ENCODE measurements at regions not wholly inside any gene's neighbourhood (a gene's known extent, or its start where the extent isn't known, plus 50 kb on each side); places are given as distances from the start of the nearest gene placed in this dataset.
A peak's percentile ranks its signal among the peaks of the same experiment; 100 is the strongest.

DNA sequence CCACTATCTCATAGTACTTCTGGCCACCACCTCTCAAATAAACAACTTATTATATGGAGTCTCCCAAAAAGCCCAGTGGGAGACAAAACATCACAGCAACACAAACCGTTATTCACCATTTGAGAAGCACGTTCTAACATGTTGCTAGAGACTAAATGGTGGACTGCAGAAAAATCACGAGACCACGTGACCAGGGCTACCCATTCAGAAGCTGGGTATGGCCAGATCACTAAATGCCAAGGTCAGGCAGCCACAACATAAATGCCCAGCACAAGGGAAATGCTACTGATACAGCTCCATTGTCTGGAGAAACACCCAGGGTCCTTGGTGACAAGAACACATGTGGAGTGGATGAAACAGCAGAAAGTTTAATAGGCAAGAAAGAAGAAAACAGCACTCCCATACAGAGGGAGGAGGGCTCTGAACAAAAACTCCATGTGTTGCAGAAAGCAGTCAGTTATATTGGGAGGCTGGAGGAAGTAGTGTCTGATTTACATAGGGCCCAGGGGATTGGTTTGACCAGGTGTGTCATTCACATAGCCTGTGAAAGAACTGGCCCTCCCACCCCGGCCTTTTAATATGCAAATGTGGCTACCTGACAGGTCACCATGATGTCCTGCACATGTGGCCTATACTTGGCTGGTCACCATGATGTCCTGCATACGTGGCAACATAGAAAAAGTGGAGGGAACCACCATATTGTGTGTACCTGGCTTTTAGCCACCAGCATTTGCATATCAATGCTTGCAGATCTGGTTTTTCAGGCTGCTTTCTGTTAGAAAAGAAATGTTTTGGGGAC is 97.2 kb downstream of the TRIM36 start:
- Histone ChIP-seq H3K4me3 (no peak overlapping the region), H3K4me2 (ENCODE audit: insufficient read depth, low read length) (no peak overlapping the region), H3K9me1 (ENCODE audit: control insufficient read depth, insufficient read depth, low read length) (no peaks in the 10 kb centered on the region), H3K9me3 (replicated peaks; ENCODE audit: control insufficient read depth, insufficient read depth, low read depth, low read length) (no peaks in the 10 kb centered on the region), H3K4me1 (replicated peaks in 1 of 2; ENCODE audit: control insufficient read depth in 2 of 2, insufficient read depth in 2 of 2, low read length in 2 of 2) (no peaks in the 10 kb centered on the region), H4K20me1 (replicated peaks; ENCODE audit: control insufficient read depth, insufficient read depth, low read length) (no peaks in the 10 kb centered on the region), H3K9ac (ENCODE audit: insufficient read depth in 1 of 2, low read depth in 2 of 2, low read length in 2 of 2) (no peak overlapping the region), H3K27me3 (ENCODE audit: control insufficient read depth in 2 of 2, insufficient read depth in 2 of 2, low read length in 2 of 2) (no peaks in the 10 kb centered on the region), H3K27ac (ENCODE audit: extremely low read depth, low read depth, low read length) (no peak overlapping the region), H3K79me2 (ENCODE audit: control insufficient read depth, insufficient read depth, low read length) (no peaks in the 10 kb centered on the region), H2AFZ (ENCODE audit: low read depth, low read length) (no peak overlapping the region), H3K36me3 (ENCODE audit: control insufficient read depth, insufficient read depth, low read length) (no peaks in the 10 kb centered on the region)
- intact Hi-C loops (cut with micrococcal nuclease), result no loop called here
- ATAC-seq (no peak), FAIRE-seq (no peak), DNase-seq (ENCODE audit: extremely low read depth in 1 of 4, low spot score in 3 of 4) (no peak)
- in situ Hi-C loops (cut with MboI), result no loop called here
- ChIA-PET POLR2A (no interaction called here), CTCF (ENCODE audit: low intra/inter-chr PET ratio) (no interaction called here)
- 0% methylated on average over 6 of the region's 6 CpGs for WGBS (ENCODE audit: insufficient coverage, low coverage, missing lambda C conversion rate)
- TF ChIP-seq NCOA2 (IDR thresholded peaks at IDR 0.05; ENCODE audit: partially characterized antibody in 2 of 2) (no peak), RAD51 (IDR thresholded peaks at IDR 0.05; ENCODE audit: borderline replicate concordance, low read depth) (peak; percentile 52; the same call in 1 of the 2 replicates), CBFA2T2 (conservative IDR thresholded peaks at IDR 0.05) (0 out of 2 replicates have a peak, but pooled peaks have one; percentile 7)
- TF ChIP-seq, protein P1, sequence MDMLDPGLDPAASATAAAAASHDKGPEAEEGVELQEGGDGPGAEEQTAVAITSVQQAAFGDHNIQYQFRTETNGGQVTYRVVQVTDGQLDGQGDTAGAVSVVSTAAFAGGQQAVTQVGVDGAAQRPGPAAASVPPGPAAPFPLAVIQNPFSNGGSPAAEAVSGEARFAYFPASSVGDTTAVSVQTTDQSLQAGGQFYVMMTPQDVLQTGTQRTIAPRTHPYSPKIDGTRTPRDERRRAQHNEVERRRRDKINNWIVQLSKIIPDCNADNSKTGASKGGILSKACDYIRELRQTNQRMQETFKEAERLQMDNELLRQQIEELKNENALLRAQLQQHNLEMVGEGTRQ (CRISPR knock-in tag; IDR thresholded peaks at IDR 0.05), result peak; percentile 38; the same call in 1 of the 2 replicates
- TF ChIP-seq, protein P2, sequence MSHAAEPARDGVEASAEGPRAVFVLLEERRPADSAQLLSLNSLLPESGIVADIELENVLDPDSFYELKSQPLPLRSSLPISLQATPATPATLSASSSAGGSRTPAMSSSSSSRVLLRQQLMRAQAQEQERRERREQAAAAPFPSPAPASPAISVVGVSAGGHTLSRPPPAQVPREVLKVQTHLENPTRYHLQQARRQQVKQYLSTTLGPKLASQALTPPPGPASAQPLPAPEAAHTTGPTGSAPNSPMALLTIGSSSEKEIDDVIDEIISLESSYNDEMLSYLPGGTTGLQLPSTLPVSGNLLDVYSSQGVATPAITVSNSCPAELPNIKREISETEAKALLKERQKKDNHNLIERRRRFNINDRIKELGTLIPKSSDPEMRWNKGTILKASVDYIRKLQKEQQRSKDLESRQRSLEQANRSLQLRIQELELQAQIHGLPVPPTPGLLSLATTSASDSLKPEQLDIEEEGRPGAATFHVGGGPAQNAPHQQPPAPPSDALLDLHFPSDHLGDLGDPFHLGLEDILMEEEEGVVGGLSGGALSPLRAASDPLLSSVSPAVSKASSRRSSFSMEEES (CRISPR knock-in tag; IDR thresholded peaks at IDR 0.05), result peak; percentile 34
- no TSS peak for BruUV-seq (replicated peaks)

Data from K562 (cell line).